Suppressor macrophage treated with lipopolysaccharide for 4 hours (primary cell): ENCODE measurements at regions not wholly inside any gene's neighbourhood (a gene's known extent, or its start where the extent isn't known, plus 50 kb on each side); places are given as distances from the start of the nearest gene placed in this dataset.
"Not testable (repeated sequence)": the region's sequence is repeated elsewhere in the genome, so short reads cannot be mapped to it uniquely, and the experiment has no call there.

Source experiments
- DNase-seq: peaks from one replicate; pipeline ENCODE4 v3.0.0-alpha.2; 2020

GRCh38 chr7:20839196-20839735 is 52.6 kb upstream of the SP8 start:
- DNase-seq, result no peak

- no peak for DNase-seq
These were observed 53.3 kb upstream of the SP8 start for GRCh38 chr7:20839987-20840386.

GRCh38 chr7:20846791-20847190 is 60.1 kb upstream of the SP8 start:
- DNase-seq, result no peak

- no peak for DNase-seq
These were observed 72.3 kb upstream of the SP8 start for GRCh38 chr7:20858951-20859350.

- no peak for DNase-seq
These were observed 74.8 kb upstream of the SP8 start for GRCh38 chr7:20861468-20861867.

GRCh38 chr7:20862554-20862953 is 75.9 kb upstream of the SP8 start:
- DNase-seq, result no peak

- DNase-seq, result no peak
These were observed 77.5 kb upstream of the SP8 start for GRCh38 chr7:20864221-20864620.

- DNase-seq, result no peak
These were observed 79.0 kb upstream of the SP8 start for GRCh38 chr7:20865684-20866083.

- DNase-seq, result no peak
These were observed 84.3 kb upstream of the SP8 start for GRCh38 chr7:20870977-20871376.

GRCh38 chr7:20892776-20893175 is 106.1 kb upstream of the SP8 start:
- no peak for DNase-seq

- no peak for DNase-seq
These were observed 108.1 kb upstream of the SP8 start for GRCh38 chr7:20894806-20895205.

- peak; percentile 19 for DNase-seq
These were observed 108.9 kb upstream of the SP8 start for GRCh38 chr7:20895563-20895962.

GRCh38 chr7:20896996-20897395 is 110.3 kb upstream of the SP8 start:
- DNase-seq, result peak; percentile 6

- DNase-seq, result no peak
These were observed 120.2 kb upstream of the SP8 start for GRCh38 chr7:20906801-20907453.

GRCh38 chr7:20911081-20911480 is 124.4 kb upstream of the SP8 start:
- no peak for DNase-seq

GRCh38 chr7:20913853-20914252 is 127.2 kb upstream of the SP8 start:
- no peak for DNase-seq

- no peak for DNase-seq
These were observed 129.6 kb upstream of the SP8 start for GRCh38 chr7:20916311-20916710.

GRCh38 chr7:20917603-20918002 is 130.9 kb upstream of the SP8 start:
- no peak for DNase-seq

- no peak for DNase-seq
These were observed 131.5 kb upstream of the SP8 start for GRCh38 chr7:20918156-20918555.

- not testable (repeated sequence) for DNase-seq
These were observed 140.5 kb upstream of the SP8 start for GRCh38 chr7:20927178-20927577.

GRCh38 chr7:20927976-20928375 is 141.3 kb upstream of the SP8 start:
- DNase-seq, result no peak

- DNase-seq, result no peak
These were observed 142.5 kb upstream of the SP8 start for GRCh38 chr7:20929199-20929598.

- DNase-seq, result no peak
These were observed 145.1 kb upstream of the SP8 start for GRCh38 chr7:20931739-20932138.

GRCh38 chr7:20932785-20933527 is 146.3 kb upstream of the SP8 start:
- no peak for DNase-seq

GRCh38 chr7:20945451-20945850 is 158.8 kb upstream of the SP8 start:
- DNase-seq, result no peak
